ENCODE measurements at regions not wholly inside any gene's neighbourhood (a gene's known extent, or its start where the extent isn't known, plus 50 kb on each side); places are given as distances from the start of the nearest gene placed in this dataset.

- DNase-seq (no peak), ATAC-seq (ENCODE audit: low read depth) (no peak)
- TF ChIP-seq EZH2 (IDR thresholded peaks at IDR 0.05; ENCODE audit: borderline replicate concordance, insufficient read depth, low read depth, low read length, poor library complexity, severe bottlenecking) = no peak
- TF ChIP-seq CTCF (IDR thresholded peaks at IDR 0.05) = no peak
- Mint-ChIP-seq H3K27ac (no peak overlapping the region), H3K27me3 (no peaks in the 10 kb centered on the region), H3K9me3 (ENCODE audit: insufficient read depth) (no peaks in the 10 kb centered on the region), H3K4me1 (peaks cover 58% of the 10 kb centered on the region), H3K4me3 (no peak overlapping the region)
- POLR2A ChIA-PET = interaction anchor here (1.4 kb wide), 1 partner anchor 53 kb away, joined by 4 read pairs; no protein-coding TSS in a partner anchor
- no peak overlapping the region for H3K4me2 ChIP-seq (replicated peaks; ENCODE audit: low read depth, low read length, poor library complexity, severe bottlenecking)
- H2AFZ ChIP-seq (ENCODE audit: insufficient read depth, low read depth, low read length, poor library complexity, severe bottlenecking) = no peak overlapping the region
- CTCF ChIA-PET = interaction anchor here (1.3 to 1.9 kb wide), 3 partner anchors 73 to 129 kb away, joined by 3 to 8 read pairs (median 3); no protein-coding TSS in a partner anchor
- no peaks in the 10 kb centered on the region for H4K20me1 ChIP-seq (ENCODE audit: control insufficient read depth, insufficient read depth, low read length, poor library complexity, severe bottlenecking)
- 100% methylated on average over 3 of the region's 9 CpGs for WGBS (ENCODE audit: insufficient coverage)
- peaks cover 6 to 15% of the 10 kb centered on the region in 2 donors for H3K4me1 ChIP-seq (ENCODE audit: control insufficient read depth in 2 of 2, insufficient read depth in 2 of 2, low read length in 2 of 2)
- no peak overlapping the region for H3K9ac ChIP-seq (ENCODE audit: low read length)
- intact Hi-C loops (cut with micrococcal nuclease) = no loop called here
- no peaks in the 10 kb centered on the region for H3K36me3 ChIP-seq (replicated peaks in 1 of 2; ENCODE audit: control extremely low read depth in 1 of 2, control insufficient read depth in 1 of 2, extremely low read depth in 1 of 2, insufficient read depth in 2 of 2, low read length in 1 of 2)
- H3K27ac ChIP-seq (ENCODE audit: low read length in 2 of 2) = no peak overlapping the region
- peaks cover 4% of the 10 kb centered on the region for H3K79me2 ChIP-seq (ENCODE audit: control insufficient read depth, insufficient read depth, low read length)
- H3K4me3 ChIP-seq (ENCODE audit: control extremely low read depth in 1 of 5, extremely low read depth in 1 of 5, insufficient read depth in 1 of 5, low read depth in 2 of 5, low read length in 4 of 5) = no peak overlapping the region
- H3K9me3 ChIP-seq (ENCODE audit: control extremely low read depth in 1 of 3, control insufficient read depth in 2 of 3, insufficient read depth in 1 of 3, low read length in 2 of 3) = no peaks in the 10 kb centered on the region
- no peaks in the 10 kb centered on the region for H3K27me3 ChIP-seq (replicated peaks in 1 of 4; ENCODE audit: control extremely low read depth in 1 of 4, control insufficient read depth in 3 of 4, insufficient read depth in 4 of 4, low read length in 3 of 4)
Observed at GRCh38 chr1:178651742-178652141, 73.3 kb upstream of the RALGPS2 start.

- Mint-ChIP-seq H3K9me3 (ENCODE audit: insufficient read depth) (no peaks in the 10 kb centered on the region), H3K4me1 (peaks cover 56% of the 10 kb centered on the region), H3K4me3 (no peak overlapping the region), H3K27me3 (no peaks in the 10 kb centered on the region), H3K27ac (no peak overlapping the region)
- Histone ChIP-seq H4K20me1 (ENCODE audit: control insufficient read depth, insufficient read depth, low read length, poor library complexity, severe bottlenecking) (no peaks in the 10 kb centered on the region), H3K4me3 (ENCODE audit: control extremely low read depth in 1 of 5, extremely low read depth in 1 of 5, insufficient read depth in 1 of 5, low read depth in 2 of 5, low read length in 4 of 5) (no peak overlapping the region), H3K9me3 (ENCODE audit: control extremely low read depth in 1 of 3, control insufficient read depth in 2 of 3, insufficient read depth in 1 of 3, low read length in 2 of 3) (no peaks in the 10 kb centered on the region), H2AFZ (ENCODE audit: insufficient read depth, low read depth, low read length, poor library complexity, severe bottlenecking) (no peak overlapping the region), H3K27me3 (replicated peaks in 1 of 4; ENCODE audit: control extremely low read depth in 1 of 4, control insufficient read depth in 3 of 4, insufficient read depth in 4 of 4, low read length in 3 of 4) (no peaks in the 10 kb centered on the region), H3K36me3 (replicated peaks in 1 of 2; ENCODE audit: control extremely low read depth in 1 of 2, control insufficient read depth in 1 of 2, extremely low read depth in 1 of 2, insufficient read depth in 2 of 2, low read length in 1 of 2) (no peaks in the 10 kb centered on the region), H3K4me1 (ENCODE audit: control insufficient read depth in 2 of 2, insufficient read depth in 2 of 2, low read length in 2 of 2) (peaks cover 5 to 15% of the 10 kb centered on the region in 2 donors), H3K9ac (ENCODE audit: low read length) (no peak overlapping the region), H3K79me2 (ENCODE audit: control insufficient read depth, insufficient read depth, low read length) (peaks cover 4% of the 10 kb centered on the region), H3K27ac (ENCODE audit: low read length in 2 of 2) (no peak overlapping the region), H3K4me2 (replicated peaks; ENCODE audit: low read depth, low read length, poor library complexity, severe bottlenecking) (no peak overlapping the region)
- 86% methylated on average over 7 of the region's 8 CpGs for WGBS (ENCODE audit: insufficient coverage)
- DNase-seq (no peak), ATAC-seq (ENCODE audit: low read depth) (no peak)
- CTCF ChIA-PET = interaction anchor here (0.9 to 1.9 kb wide), 4 partner anchors 11 to 128 kb away, joined by 3 to 8 read pairs (median 3); no protein-coding TSS in a partner anchor
- TF ChIP-seq EZH2 (IDR thresholded peaks at IDR 0.05; ENCODE audit: borderline replicate concordance, insufficient read depth, low read depth, low read length, poor library complexity, severe bottlenecking) = no peak
- intact Hi-C loops (cut with micrococcal nuclease) = no loop called here
- POLR2A ChIA-PET = no interaction called here
Observed at GRCh38 chr1:178652506-178653490, 72.2 kb upstream of the RALGPS2 start.
